BJ (cell line): ENCODE measurements at regions not wholly inside any gene's neighbourhood (a gene's known extent, or its start where the extent isn't known, plus 50 kb on each side); places are given as distances from the start of the nearest gene placed in this dataset.

Experiments
- CTCF ChIA-PET: fragments of 350-600 bp; formaldehyde crosslinking; extraction: SDS; loops from one replicate; lab custom pipeline; 2021; ENCODE audit warnings: antibody characterized with exemption, inconsistent platforms; lab: Yijun Ruan, JAX
- POLR2A ChIA-PET: fragments of 300-600 bp; sonication (Branson Sonifier 250); formaldehyde crosslinking; extraction: SDS; loops from one replicate; lab custom pipeline; 2021; ENCODE audit warnings: antibody characterized with exemption; lab: Charles Lee
- DNase-seq: peaks from one replicate; pipeline ENCODE4 v3.0.0-alpha.2; 2011; ENCODE audit warnings: low read depth
- H3K27me3 ChIP-seq: 2 replicates; pipeline ENCODE4 v1.6.0; 2011; ENCODE audit warnings: low read length; ENCODE audit not compliant: control insufficient read depth, insufficient read depth
- H3K36me3 ChIP-seq: 2 replicates; pipeline ENCODE4 v1.5.1; 2011; ENCODE audit warnings: low read length; ENCODE audit not compliant: control insufficient read depth, insufficient read depth
- H3K4me3 ChIP-seq: 2 replicates; pipeline ENCODE4 v1.5.1; 2011; ENCODE audit warnings: low read depth, mild to moderate bottlenecking, control low read depth, low read length
- CTCF ChIP-seq: IDR thresholded peaks from 2 replicates; pipeline ENCODE4 v1.5.1; 2011; ENCODE audit warnings: low read depth, mild to moderate bottlenecking, control low read depth, inconsistent platforms, low read length, moderate library complexity; ENCODE audit not compliant: insufficient read depth

GRCh38 chr18:10209302-10209701, 245.1 kb upstream of the APCDD1 start:
- no peak for DNase-seq

GRCh38 chr18:10210057-10210633, 244.3 kb upstream of the APCDD1 start:
- Histone ChIP-seq H3K4me3 (no peak overlapping the region), H3K27me3 (no peaks in the 10 kb centered on the region), H3K36me3 (no peaks in the 10 kb centered on the region)
- DNase-seq, result no peak
- ChIA-PET CTCF (no interaction called here), POLR2A (no interaction called here)
- TF ChIP-seq CTCF, result no peak

More at GRCh38 chr18:10209302-10209701, 245.1 kb upstream of the APCDD1 start:
- Histone ChIP-seq H3K36me3 (no peaks in the 10 kb centered on the region), H3K4me3 (no peak overlapping the region), H3K27me3 (no peaks in the 10 kb centered on the region)
- POLR2A ChIA-PET, result no interaction called here
- TF ChIP-seq CTCF, result no peak
- CTCF ChIA-PET, result no interaction called here

- no peak for TF ChIP-seq CTCF
- ChIA-PET CTCF (interaction anchor here (0.7 to 1.2 kb wide), 3 partner anchors 11 to 44 kb away, joined by 3 to 4 read pairs (median 3); no protein-coding TSS in a partner anchor), POLR2A (no interaction called here)
- peaks cover 2% of the 10 kb centered on the region; the same call in 1 of the 2 replicates for H3K27me3 ChIP-seq
- H3K4me3 ChIP-seq, result no peak overlapping the region
- no peak for DNase-seq
- no peaks in the 10 kb centered on the region for H3K36me3 ChIP-seq
These were observed 240.9 kb upstream of the APCDD1 start for GRCh38 chr18:10213526-10213925.

- H3K4me3 ChIP-seq, result no peak overlapping the region
- DNase-seq, result no peak
- H3K27me3 ChIP-seq, result peaks cover 2% of the 10 kb centered on the region; the same call in 1 of the 2 replicates
- POLR2A ChIA-PET, result no interaction called here
- no peak for TF ChIP-seq CTCF
- no peaks in the 10 kb centered on the region for H3K36me3 ChIP-seq
- CTCF ChIA-PET, result no interaction called here
These were observed 239.0 kb upstream of the APCDD1 start for GRCh38 chr18:10215446-10215845.

GRCh38 chr18:10216791-10217190, 237.6 kb upstream of the APCDD1 start:
- ChIA-PET POLR2A (no interaction called here), CTCF (no interaction called here)
- no peak for DNase-seq
- TF ChIP-seq CTCF, result no peak
- peaks cover 2% of the 10 kb centered on the region; the same call in 1 of the 2 replicates for H3K27me3 ChIP-seq
- no peak overlapping the region for H3K4me3 ChIP-seq
- no peaks in the 10 kb centered on the region for H3K36me3 ChIP-seq
